Activated T-cell treated with anti-CD3 and anti-CD28 coated beads, Interleukin-2, amount 50 U/mL, for 72 hours (primary cell): ENCODE measurements at regions not wholly inside any gene's neighbourhood (a gene's known extent, or its start where the extent isn't known, plus 50 kb on each side); places are given as distances from the start of the nearest gene placed in this dataset.

Experiments used
- ATAC-seq, 2 donors: fragments of 150-1000 bp; cut with Tn5 transposase; replicated peaks in 1 of 2; 2 replicates each; pipeline ENCODE4 v1.10.0; 2021; ENCODE audit warnings: moderate library complexity in 2 of 2, mild to moderate bottlenecking in 1 of 2
- DNase-seq, 2 donors: peaks; one replicate each; pipeline ENCODE4 v3.0.0; 2021 to 2022; ENCODE audit warnings: mixed read lengths in 1 of 2
- H3K27ac Mint-ChIP-seq: one replicate; pipeline ENCODE4 v1.8.0; 2022; ENCODE audit warnings: mild to moderate bottlenecking, moderate library complexity, mixed read lengths
- H3K27me3 Mint-ChIP-seq: one replicate; pipeline ENCODE4 v1.8.0; 2022; ENCODE audit warnings: low read depth, mixed read lengths
- H3K36me3 Mint-ChIP-seq, 2 donors: one replicate each; pipeline ENCODE4 v1.8.0; 2022; ENCODE audit warnings: mixed read lengths in 2 of 2, mild to moderate bottlenecking in 1 of 2; ENCODE audit not compliant: insufficient read depth in 2 of 2
- H3K4me1 Mint-ChIP-seq: one replicate; pipeline ENCODE4 v1.8.0; 2022; ENCODE audit warnings: low read depth, mixed read lengths
- H3K4me3 Mint-ChIP-seq, 2 donors: one replicate each; pipeline ENCODE4 v1.8.0; 2022; ENCODE audit warnings: mild to moderate bottlenecking in 2 of 2, mixed read lengths in 2 of 2, moderate library complexity in 2 of 2
- H3K9me3 Mint-ChIP-seq, 2 donors: one replicate each; pipeline ENCODE4 v1.8.0; 2022; ENCODE audit warnings: mixed read lengths in 2 of 2

DNA sequence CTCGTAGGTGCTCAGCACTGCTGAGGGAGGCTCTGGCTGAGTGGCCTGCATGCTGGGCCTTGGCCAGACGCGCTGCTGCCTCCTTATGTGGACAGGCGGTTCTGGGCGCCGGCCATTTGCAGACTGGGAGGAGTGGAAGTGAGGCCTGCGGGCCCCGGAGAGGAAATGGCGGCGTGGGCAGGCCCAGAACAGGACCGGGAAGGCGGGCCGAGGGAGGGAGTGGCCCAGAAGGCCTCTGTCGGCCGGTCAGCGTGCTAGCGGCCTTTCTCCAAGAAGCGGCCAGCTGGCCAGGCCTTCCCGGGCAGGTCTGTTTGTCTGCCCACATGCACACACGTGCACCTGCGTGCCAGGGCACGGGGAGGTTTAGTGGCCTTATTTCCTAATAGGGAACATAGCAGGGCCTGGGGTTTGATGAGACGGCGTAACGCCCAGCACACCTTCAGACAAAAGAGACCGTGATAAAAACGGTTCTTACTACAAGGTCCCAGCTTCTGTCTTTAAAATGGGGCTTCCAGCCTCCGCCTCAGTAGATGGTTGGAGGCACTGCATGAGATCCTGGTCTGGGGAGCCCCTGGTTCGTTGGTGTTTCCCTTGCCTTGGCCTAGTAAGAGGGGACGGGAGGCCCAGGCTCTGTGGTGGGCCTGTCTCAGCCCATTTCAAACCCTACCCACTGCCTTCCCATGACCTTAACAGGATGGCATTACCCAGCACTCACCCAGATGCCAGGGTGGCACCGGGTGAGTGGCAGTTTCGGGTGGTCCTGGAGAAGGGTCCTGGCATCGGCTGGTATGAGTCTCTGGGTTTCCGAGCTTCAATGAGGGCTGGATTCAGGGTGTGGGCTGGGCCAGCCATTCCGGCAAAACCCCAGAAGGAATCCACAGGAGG, 65.1 kb upstream of the PPARA start:
- Mint-ChIP-seq H3K27me3 (no peaks in the 10 kb centered on the region), H3K4me1 (peaks cover 4% of the 10 kb centered on the region), H3K36me3 (no peaks in the 10 kb centered on the region), H3K4me3 (no peak overlapping the region), H3K9me3 (no peaks in the 10 kb centered on the region), H3K27ac (no peak overlapping the region)
- DNase-seq (no peak), ATAC-seq (no peak)

DNA sequence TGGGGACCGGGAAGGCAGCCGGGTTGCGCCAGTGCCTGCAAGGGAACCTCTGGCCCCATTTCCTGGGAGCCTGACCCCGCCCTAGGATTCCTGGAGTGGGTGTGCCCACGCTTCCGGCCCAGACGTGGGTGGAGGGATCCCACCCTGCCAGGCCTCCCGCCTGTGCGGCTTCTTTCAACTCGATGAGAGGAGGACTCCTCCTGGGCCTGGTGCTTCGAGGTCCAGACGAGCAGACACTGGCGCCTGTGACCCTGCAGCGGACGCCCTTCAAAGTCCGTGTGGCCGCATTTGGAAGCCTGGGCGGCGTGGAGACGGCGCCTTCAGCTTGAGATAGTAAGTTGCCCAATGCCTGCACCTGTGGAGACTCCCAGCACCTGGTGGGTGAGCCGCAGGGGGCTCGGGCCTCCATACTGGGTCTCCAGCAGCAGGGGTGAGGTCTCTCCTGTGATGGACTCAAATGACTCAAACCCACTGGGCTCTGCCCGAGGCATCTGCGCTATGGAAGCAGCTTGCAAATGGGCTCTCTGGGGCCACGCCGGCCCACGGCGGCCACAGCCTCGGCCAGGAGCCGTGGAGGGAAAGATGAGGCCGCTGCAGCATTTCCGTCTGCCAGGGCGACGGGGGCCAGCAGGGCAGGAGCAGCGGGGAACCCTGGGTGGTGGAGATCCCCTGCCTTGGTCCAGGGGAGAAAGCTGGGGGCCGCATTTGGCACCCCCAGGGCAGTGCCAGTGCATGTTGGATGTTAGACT, 64.3 kb upstream of the PPARA start:
- Mint-ChIP-seq H3K9me3 (no peaks in the 10 kb centered on the region), H3K27ac (no peak overlapping the region), H3K36me3 (no peaks in the 10 kb centered on the region), H3K27me3 (no peaks in the 10 kb centered on the region), H3K4me1 (peaks cover 4% of the 10 kb centered on the region), H3K4me3 (no peak overlapping the region)
- no peak for ATAC-seq
- DNase-seq = no peak

DNA sequence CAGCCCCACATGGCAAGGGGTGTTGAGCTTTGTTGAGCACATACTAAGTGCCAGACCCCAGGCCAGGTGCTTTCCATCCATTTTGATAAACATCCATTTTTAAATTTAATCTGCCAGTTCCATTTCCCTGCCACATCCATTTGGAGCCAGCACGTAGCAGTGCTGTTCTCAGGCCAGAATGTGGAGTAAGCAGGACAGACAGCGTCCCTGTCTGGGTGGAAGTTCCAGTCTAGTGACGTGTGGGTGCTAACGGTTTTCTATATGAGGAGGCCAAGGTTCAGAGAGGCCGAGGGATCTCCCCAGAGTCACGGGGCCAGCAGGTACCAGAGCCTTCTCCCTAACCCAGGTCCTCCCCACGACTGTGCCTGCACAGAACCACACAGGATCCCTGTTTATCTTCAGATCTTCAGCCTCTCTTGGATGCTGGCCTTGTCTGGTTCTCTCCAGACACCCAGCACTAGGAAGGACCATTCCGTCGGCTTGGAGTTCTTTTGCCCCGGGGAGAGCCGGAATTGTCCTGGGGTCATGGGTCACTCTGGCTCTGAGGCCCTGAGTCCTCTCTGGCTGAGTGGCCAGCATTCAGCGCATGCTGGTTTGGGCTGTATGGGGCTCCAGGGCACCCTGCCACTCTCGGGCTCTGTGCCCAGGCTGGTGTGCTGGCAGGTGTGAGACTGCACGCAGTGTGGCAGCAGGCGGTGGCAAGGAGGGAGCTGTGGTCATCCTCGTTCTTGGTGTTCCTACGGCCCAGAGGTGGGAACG, 63.6 kb upstream of the PPARA start:
- Mint-ChIP-seq H3K4me1 (peaks cover 3% of the 10 kb centered on the region), H3K4me3 (no peak overlapping the region), H3K36me3 (no peaks in the 10 kb centered on the region), H3K27me3 (no peaks in the 10 kb centered on the region), H3K9me3 (no peaks in the 10 kb centered on the region), H3K27ac (no peak overlapping the region)
- no peak for DNase-seq
- ATAC-seq = no peak

DNA sequence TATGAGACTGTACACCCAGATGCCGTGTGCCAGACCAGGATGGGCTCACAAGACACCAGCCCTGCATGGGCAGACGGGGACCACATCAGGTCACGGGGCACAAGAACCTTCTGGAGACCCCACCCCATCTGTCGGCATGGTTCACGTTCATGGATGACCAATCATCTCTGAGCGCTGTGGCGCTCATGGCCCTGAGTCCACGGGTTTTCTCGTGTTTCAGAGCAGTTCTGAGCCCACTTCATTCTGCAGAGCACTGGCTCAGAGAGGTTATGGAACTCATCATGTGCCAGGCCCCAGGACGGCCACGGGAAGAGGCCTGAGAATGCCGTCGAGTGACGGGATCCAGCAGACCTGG, 63.0 kb upstream of the PPARA start:
- no peak for DNase-seq
- no peak overlapping the region for H3K27ac Mint-ChIP-seq
- H3K4me3 Mint-ChIP-seq = no peak overlapping the region
- no peaks in the 10 kb centered on the region for H3K36me3 Mint-ChIP-seq
- no peaks in the 10 kb centered on the region for H3K27me3 Mint-ChIP-seq
- no peaks in the 10 kb centered on the region for H3K4me1 Mint-ChIP-seq
- H3K9me3 Mint-ChIP-seq = no peaks in the 10 kb centered on the region
- ATAC-seq = no peak

DNA sequence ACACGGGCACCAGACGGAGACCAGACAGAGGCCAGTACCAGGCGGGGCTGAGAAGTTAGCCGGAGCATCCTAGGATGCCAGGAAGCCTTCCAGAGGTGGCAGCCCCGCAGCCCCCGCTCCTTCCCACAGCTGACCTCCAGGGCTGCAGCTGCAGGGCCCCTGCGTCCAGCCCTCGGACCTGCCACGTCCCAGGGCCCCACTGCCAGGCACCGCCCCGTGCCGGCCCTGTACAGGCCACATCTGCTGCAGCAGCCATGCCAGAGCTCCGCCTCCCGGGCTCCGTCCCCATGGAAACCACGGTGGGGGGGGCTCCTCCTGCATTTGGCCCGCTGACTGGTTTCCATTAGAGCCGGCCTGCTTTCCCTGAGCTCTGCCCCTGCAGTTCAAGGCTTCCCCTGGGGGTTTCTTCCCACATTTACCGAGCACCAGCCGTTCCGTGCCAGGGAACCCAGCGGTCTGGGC, 62.5 kb upstream of the PPARA start:
- Mint-ChIP-seq H3K36me3 (no peaks in the 10 kb centered on the region), H3K27ac (no peak overlapping the region), H3K4me1 (no peaks in the 10 kb centered on the region), H3K9me3 (no peaks in the 10 kb centered on the region), H3K4me3 (no peak overlapping the region), H3K27me3 (no peaks in the 10 kb centered on the region)
- ATAC-seq (no peak), DNase-seq (no peak)

DNA sequence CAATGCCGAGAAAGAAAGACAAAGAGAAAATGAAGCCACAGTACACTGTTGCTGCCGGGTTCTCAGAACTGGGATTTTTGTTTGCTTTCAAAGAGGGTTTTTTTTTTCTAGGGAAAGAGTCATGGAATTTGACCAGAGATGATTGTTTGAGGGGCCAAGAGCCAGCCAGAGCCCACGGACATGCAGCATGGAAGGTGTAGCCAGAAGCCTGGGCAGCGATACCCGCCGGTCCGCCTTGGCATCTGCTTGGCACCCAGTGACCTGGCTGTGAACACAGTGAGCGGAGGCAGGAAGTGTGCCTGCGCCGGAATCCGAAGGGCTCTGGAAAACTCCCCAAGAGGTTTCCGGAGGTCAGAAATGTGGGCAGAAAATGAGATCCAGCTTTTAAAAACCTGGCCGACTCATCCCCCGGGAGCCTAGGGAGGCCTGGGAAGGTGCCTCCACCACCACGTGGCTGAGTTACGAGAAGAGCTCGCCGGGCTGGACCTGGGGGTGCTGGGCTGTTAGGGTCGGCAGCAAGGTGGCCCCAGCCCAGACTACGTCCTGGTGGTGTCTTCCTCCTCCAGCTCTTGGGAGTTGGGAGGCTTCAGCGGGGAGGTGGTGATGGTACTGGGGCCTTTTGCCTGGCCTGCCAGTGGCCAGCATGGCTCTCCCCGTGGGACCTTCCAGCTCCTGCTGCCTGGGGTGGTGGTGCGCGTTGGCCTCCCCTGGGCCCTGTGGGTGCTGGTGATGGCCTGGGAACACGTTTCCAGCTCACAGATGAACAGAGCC, 61.6 kb upstream of the PPARA start:
- no peak overlapping the region for H3K27ac Mint-ChIP-seq
- H3K4me1 Mint-ChIP-seq = no peaks in the 10 kb centered on the region
- H3K4me3 Mint-ChIP-seq = no peak overlapping the region
- H3K27me3 Mint-ChIP-seq = no peaks in the 10 kb centered on the region
- no peaks in the 10 kb centered on the region for H3K9me3 Mint-ChIP-seq
- H3K36me3 Mint-ChIP-seq = no peaks in the 10 kb centered on the region
- ATAC-seq (no peak), DNase-seq (no peak)

DNA sequence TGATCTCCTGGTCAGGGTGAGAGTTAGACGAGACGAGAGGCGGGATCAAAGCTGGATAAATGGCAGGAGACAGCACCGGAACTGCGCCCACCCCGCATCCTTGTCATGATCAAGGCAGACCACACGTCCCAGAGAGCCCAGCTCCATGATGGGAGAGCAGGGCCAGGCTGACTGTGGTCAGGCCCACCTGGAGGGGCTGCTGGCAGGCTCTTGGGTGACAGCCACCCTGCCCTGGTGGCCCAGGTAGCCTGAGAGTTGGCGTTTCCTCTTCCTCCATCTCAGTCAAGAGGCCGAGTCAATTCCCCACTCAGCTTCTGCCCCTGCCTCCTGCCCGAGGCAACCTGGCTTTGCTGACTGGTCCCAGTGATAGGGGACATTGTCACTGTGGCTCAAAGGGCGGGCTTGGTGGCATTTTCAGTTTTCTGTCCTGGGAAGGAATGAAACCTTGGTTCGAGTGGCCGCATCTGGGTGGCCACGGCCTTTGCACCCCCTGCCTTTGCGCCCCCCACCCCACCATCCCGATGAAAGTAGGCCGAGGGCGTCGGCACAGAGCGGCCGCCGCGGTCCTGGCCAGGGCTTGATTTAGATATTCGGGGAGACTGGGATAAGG, 60.8 kb upstream of the PPARA start:
- no peaks in the 10 kb centered on the region for H3K27me3 Mint-ChIP-seq
- no peak overlapping the region for H3K4me3 Mint-ChIP-seq
- H3K9me3 Mint-ChIP-seq = no peaks in the 10 kb centered on the region
- no peaks in the 10 kb centered on the region for H3K36me3 Mint-ChIP-seq
- H3K4me1 Mint-ChIP-seq = no peaks in the 10 kb centered on the region
- H3K27ac Mint-ChIP-seq = no peak overlapping the region
- ATAC-seq (no peak), DNase-seq (no peak)

DNA sequence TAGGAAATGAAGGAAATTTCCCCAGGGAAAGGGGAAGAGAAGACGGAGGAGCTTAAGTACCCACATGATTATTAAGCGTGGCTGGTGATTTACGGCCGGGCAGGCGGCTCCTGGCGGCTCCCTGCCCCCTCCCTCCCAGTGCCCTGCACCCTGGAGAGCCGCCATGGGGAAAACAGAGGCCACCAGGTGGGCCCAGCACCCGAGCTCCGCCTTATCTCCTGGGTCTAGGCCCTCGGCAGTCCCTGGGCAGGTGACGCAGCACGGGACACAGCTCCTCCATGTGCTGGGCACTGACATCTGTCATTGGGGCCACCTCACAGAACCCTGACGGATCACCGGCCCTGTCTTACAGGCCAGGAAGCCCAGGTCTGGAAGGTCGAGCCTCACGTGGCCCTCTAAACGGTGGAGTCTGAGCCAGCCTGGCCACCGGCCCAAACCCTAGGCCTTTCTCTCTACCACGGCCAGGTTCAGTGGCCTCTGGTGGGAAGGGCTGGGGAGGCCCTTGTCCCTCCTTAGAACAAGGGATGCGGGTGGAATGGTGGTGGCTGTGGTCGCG, 60.2 kb upstream of the PPARA start:
- H3K36me3 Mint-ChIP-seq = no peaks in the 10 kb centered on the region
- no peak for ATAC-seq
- H3K4me3 Mint-ChIP-seq = no peak overlapping the region
- H3K4me1 Mint-ChIP-seq = no peaks in the 10 kb centered on the region
- no peak overlapping the region for H3K27ac Mint-ChIP-seq
- H3K27me3 Mint-ChIP-seq = no peaks in the 10 kb centered on the region
- no peak for DNase-seq
- H3K9me3 Mint-ChIP-seq = no peaks in the 10 kb centered on the region

DNA sequence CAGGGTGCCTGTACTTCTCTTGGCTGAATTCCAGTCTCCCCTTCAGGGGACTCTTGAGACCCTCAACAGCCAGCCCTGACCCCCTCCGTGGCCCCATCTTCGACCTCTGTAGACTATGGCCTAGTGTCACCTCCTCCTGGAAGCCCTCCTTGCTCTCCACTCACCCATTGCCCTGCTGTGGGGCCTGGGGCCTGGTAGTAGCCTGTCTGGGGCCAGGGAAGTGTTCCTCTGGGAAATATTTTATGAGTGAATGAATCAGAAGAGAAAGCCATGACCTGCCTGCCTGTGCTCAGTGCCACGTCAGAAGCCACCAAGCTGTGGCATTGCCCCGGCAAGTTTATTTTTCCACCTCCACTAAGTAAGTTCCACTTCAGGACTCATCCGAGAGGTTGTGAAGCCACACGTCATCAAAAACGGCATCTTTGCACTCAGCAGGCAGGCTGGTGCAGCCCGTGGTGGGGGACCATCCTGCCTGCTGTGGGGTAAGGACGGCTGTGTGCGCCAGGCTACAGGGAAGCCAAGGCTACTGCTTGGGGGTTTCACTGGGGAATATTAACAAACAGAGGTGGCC, 59.6 kb upstream of the PPARA start:
- H3K4me1 Mint-ChIP-seq = no peaks in the 10 kb centered on the region
- H3K4me3 Mint-ChIP-seq = no peak overlapping the region
- H3K36me3 Mint-ChIP-seq = no peaks in the 10 kb centered on the region
- no peaks in the 10 kb centered on the region for H3K27me3 Mint-ChIP-seq
- no peak overlapping the region for H3K27ac Mint-ChIP-seq
- DNase-seq (no peak), ATAC-seq (no peak)
- no peaks in the 10 kb centered on the region for H3K9me3 Mint-ChIP-seq

DNA sequence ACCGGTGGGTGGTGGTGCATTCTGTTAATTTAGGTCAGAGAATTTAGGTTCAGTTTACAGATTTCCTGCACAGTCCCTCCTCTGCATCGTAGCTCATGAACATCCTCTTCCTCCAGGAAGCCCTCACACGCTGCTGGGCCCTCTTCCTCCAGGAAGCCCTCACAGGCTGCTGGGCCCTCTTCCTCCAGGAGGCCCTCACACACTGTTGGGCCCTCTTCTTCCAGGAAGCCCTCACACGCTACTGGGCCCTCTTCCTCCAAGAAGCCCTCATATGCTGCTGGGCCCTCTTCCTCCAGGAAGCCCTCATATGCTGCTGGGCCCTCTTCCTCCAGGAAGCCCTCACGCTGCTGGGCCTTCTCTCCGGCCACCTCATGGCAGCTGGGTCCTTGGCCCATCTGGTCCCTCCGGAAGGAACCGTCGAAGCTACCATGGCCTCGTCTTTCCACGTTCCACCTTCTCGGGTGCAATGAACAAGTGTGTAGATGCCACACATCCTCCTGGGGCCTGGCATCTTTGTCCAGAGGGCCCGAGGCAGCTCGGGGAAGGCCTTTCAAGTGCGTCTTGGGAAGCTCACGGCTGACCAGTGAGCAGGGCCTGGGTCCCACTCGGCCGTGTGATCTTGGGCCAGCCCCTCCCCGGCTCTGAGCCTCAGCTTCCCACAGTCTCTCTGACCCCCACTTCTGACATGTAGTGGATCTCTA, 58.9 kb upstream of the PPARA start:
- Mint-ChIP-seq H3K27me3 (no peaks in the 10 kb centered on the region), H3K27ac (no peak overlapping the region), H3K36me3 (no peaks in the 10 kb centered on the region), H3K4me3 (no peak overlapping the region), H3K9me3 (no peaks in the 10 kb centered on the region), H3K4me1 (no peaks in the 10 kb centered on the region)
- ATAC-seq (no peak), DNase-seq (no peak)

DNA sequence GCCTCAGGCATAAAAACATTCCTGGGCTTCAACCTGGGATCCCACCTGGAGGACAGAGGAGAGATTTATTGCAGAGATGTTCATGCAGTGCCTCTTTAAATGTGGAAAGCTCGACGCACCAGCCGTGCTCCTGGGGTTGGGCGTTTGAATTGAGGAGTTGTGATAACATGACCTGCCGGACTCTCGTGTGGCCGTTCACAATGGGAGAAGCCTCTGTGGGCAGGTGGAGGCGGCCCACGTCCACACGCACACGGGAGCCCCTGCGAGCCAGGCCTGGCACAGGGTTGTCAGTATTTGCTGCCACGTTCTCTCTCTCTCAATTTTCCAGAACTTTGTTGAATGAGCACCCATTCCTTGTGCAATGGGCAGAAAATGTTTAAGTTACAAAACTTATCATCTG, 58.3 kb upstream of the PPARA start:
- ATAC-seq (no peak), DNase-seq (no peak)
- H3K9me3 Mint-ChIP-seq = no peaks in the 10 kb centered on the region
- no peaks in the 10 kb centered on the region for H3K27me3 Mint-ChIP-seq
- H3K4me3 Mint-ChIP-seq = no peak overlapping the region
- no peak overlapping the region for H3K27ac Mint-ChIP-seq
- no peaks in the 10 kb centered on the region for H3K4me1 Mint-ChIP-seq
- H3K36me3 Mint-ChIP-seq = no peaks in the 10 kb centered on the region
